Natural killer cell (primary cell): ENCODE measurements at regions not wholly inside any gene's neighbourhood (a gene's known extent, or its start where the extent isn't known, plus 50 kb on each side); places are given as distances from the start of the nearest gene placed in this dataset.
"Not testable (repeated sequence)": the region's sequence is repeated elsewhere in the genome, so short reads cannot be mapped to it uniquely, and the experiment has no call there.

Source experiments
- ATAC-seq, 3 donors: fragments of 150-1000 bp in 2 of 3; fragments of 200-7000 bp in 1 of 3; cut with Tn5 transposase; 1 replicate in 1 of 3; 2 replicates in 2 of 3; pipeline ENCODE4 v1.10.0; 2021; ENCODE audit warnings: mild to moderate bottlenecking in 2 of 3, moderate library complexity in 2 of 3
- DNase-seq, 2 donors: peaks; one replicate each; pipeline versions ENCODE4 v3.0.0 to v3.0.0-alpha.2; 2013 to 2021; ENCODE audit warnings: mixed read lengths in 1 of 2
- H3K27ac ChIP-seq: one replicate; pipeline ENCODE4 v1.5.1; 2013; ENCODE audit warnings: mild to moderate bottlenecking, low read length
- H3K27me3 ChIP-seq: one replicate; pipeline ENCODE4 v1.6.1; 2013; ENCODE audit warnings: low read length; ENCODE audit not compliant: control insufficient read depth, insufficient read depth
- H3K36me3 ChIP-seq: one replicate; pipeline ENCODE4 v1.6.1; 2013; ENCODE audit warnings: low read length; ENCODE audit not compliant: control insufficient read depth, insufficient read depth
- H3K4me1 ChIP-seq: one replicate; pipeline ENCODE4 v1.6.1; 2013; ENCODE audit warnings: low read length; ENCODE audit not compliant: control insufficient read depth, insufficient read depth
- H3K4me3 ChIP-seq: one replicate; pipeline ENCODE4 v1.5.1; 2013; ENCODE audit warnings: low read length
- H3K9me3 ChIP-seq: one replicate; pipeline ENCODE4 v1.6.1; 2013; ENCODE audit warnings: low read length; ENCODE audit not compliant: control insufficient read depth, insufficient read depth
- H3K27ac Mint-ChIP-seq, 2 donors: one replicate each; pipeline ENCODE4 v1.8.0; 2022; ENCODE audit warnings: mild to moderate bottlenecking in 2 of 2, mixed read lengths in 2 of 2, moderate library complexity in 1 of 2
- H3K27me3 Mint-ChIP-seq, 2 donors: one replicate each; pipeline ENCODE4 v1.8.0; 2022; ENCODE audit warnings: low read depth in 2 of 2, mixed read lengths in 2 of 2
- H3K36me3 Mint-ChIP-seq: one replicate; pipeline ENCODE4 v1.8.0; 2022; ENCODE audit warnings: mixed read lengths
- H3K4me1 Mint-ChIP-seq, 2 donors: one replicate each; pipeline ENCODE4 v1.8.0; 2022; ENCODE audit warnings: mixed read lengths in 2 of 2
- H3K4me3 Mint-ChIP-seq: one replicate; pipeline ENCODE4 v1.8.0; 2022; ENCODE audit warnings: mild to moderate bottlenecking, moderate library complexity, mixed read lengths
- H3K9me3 Mint-ChIP-seq, 2 donors: one replicate each; pipeline ENCODE4 v1.8.0; 2022; ENCODE audit warnings: mixed read lengths in 2 of 2
- CTCF ChIP-seq: fragments of 200-600 bp; IDR thresholded peaks from one replicate; pipeline ENCODE4 v1.8.0; 2022; ENCODE audit warnings: antibody characterized with exemption
- WGBS: methylation state at CpG from one replicate; pipeline ENCODE4 v1.1.7; 2013; ENCODE audit warnings: missing lambda C conversion rate; ENCODE audit not compliant: insufficient coverage; 5-methylcytosine and 5-hydroxymethylcytosine counted together
- intact Hi-C: fragments of 100-400 bp; cut with micrococcal nuclease; formaldehyde crosslinking; loops from one replicate; pipeline ENCODE4 v1.14.2; 2022

- Mint-ChIP-seq H3K27me3 (no peaks in the 10 kb centered on the region), H3K4me1 (no peaks in the 10 kb centered on the region), H3K9me3 (peaks cover 5% of the 10 kb centered on the region in 2 donors), H3K4me3 (no peak overlapping the region), H3K36me3 (no peaks in the 10 kb centered on the region), H3K27ac (no peak overlapping the region)
- H3K4me3 ChIP-seq, result no peak overlapping the region
- H3K27me3 ChIP-seq, result no peaks in the 10 kb centered on the region
- no peaks in the 10 kb centered on the region for H3K4me1 ChIP-seq
- DNase-seq (no peak), ATAC-seq (no peak)
- H3K27ac ChIP-seq, result no peak overlapping the region
- no peaks in the 10 kb centered on the region for H3K9me3 ChIP-seq
- intact Hi-C loops, result no loop called here
- TF ChIP-seq CTCF, result no peak
- WGBS, result 82% methylated on average over 6 of the region's 6 CpGs
- no peaks in the 10 kb centered on the region for H3K36me3 ChIP-seq
Observed at GRCh38 chr7:49497471-49497870, 276.0 kb upstream of the VWC2 start.

GRCh38 chr7:49500741-49501140 is 272.7 kb upstream of the VWC2 start:
- no peak overlapping the region for H3K4me3 ChIP-seq
- Mint-ChIP-seq H3K27ac (no peak overlapping the region), H3K36me3 (no peaks in the 10 kb centered on the region), H3K4me3 (no peak overlapping the region), H3K9me3 (peaks cover 3 to 6% of the 10 kb centered on the region in 2 donors), H3K27me3 (no peaks in the 10 kb centered on the region), H3K4me1 (no peaks in the 10 kb centered on the region)
- no peaks in the 10 kb centered on the region for H3K9me3 ChIP-seq
- intact Hi-C loops, result no loop called here
- no peak overlapping the region for H3K27ac ChIP-seq
- ATAC-seq (no peak), DNase-seq (no peak)
- WGBS, result 95% methylated on average over 1 of the region's 2 CpGs
- H3K27me3 ChIP-seq, result no peaks in the 10 kb centered on the region
- no peaks in the 10 kb centered on the region for H3K36me3 ChIP-seq
- TF ChIP-seq CTCF, result no peak
- no peaks in the 10 kb centered on the region for H3K4me1 ChIP-seq

GRCh38 chr7:49507206-49507605 is 266.2 kb upstream of the VWC2 start:
- H3K9me3 Mint-ChIP-seq, H3K36me3 Mint-ChIP-seq, H3K27ac Mint-ChIP-seq, DNase-seq, H3K4me3 ChIP-seq, intact Hi-C loops, H3K27ac ChIP-seq, H3K27me3 Mint-ChIP-seq, ATAC-seq, H3K36me3 ChIP-seq, H3K27me3 ChIP-seq, H3K4me3 Mint-ChIP-seq, H3K9me3 ChIP-seq, H3K4me1 Mint-ChIP-seq, H3K4me1 ChIP-seq: not testable (repeated sequence)
- 42% methylated on average over 2 of the region's 2 CpGs for WGBS

GRCh38 chr7:49513911-49514310 is 259.5 kb upstream of the VWC2 start:
- H3K27ac Mint-ChIP-seq, result no peak overlapping the region
- no peak for DNase-seq
- intact Hi-C loops, result no loop called here
- H3K4me1 ChIP-seq, result no peaks in the 10 kb centered on the region
- H3K4me3 ChIP-seq, result no peak overlapping the region
- H3K27ac ChIP-seq, result no peak overlapping the region
- H3K27me3 ChIP-seq, result no peaks in the 10 kb centered on the region
- 32% methylated on average over 3 of the region's 4 CpGs for WGBS
- H3K4me1 Mint-ChIP-seq, result no peaks in the 10 kb centered on the region
- H3K9me3 Mint-ChIP-seq, result peaks cover 0 to 4% of the 10 kb centered on the region in 2 donors
- no peak for TF ChIP-seq CTCF
- no peak for ATAC-seq
- no peaks in the 10 kb centered on the region for H3K36me3 ChIP-seq
- no peak overlapping the region for H3K4me3 Mint-ChIP-seq
- H3K27me3 Mint-ChIP-seq, result no peaks in the 10 kb centered on the region
- no peaks in the 10 kb centered on the region for H3K36me3 Mint-ChIP-seq
- H3K9me3 ChIP-seq, result no peaks in the 10 kb centered on the region
